ENCODE measurements at regions not wholly inside any gene's neighbourhood (a gene's known extent, or its start where the extent isn't known, plus 50 kb on each side); places are given as distances from the start of the nearest gene placed in this dataset.

DNA sequence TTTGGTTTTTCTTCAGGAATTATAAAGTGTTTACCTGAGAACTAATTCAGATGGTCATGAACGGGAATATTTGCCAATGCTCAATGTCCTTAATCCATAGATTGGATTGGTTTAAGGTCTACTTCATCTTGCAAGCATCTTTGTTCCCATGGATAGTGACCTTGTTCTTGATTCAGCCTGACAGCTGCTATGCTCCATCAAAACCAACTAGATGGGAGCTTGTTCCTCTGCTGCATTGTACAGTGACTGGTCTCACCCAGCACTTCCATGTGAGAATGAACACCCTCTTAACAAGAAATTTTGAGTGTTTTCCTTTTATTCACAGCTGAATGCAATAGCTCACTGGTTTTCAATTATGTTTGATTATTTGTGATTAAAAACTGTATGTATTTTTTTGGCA lies 312.6 kb upstream of the ACTBL2 start:
- DNase-seq (ENCODE audit: low spot score), result no peak

- no peak for DNase-seq (ENCODE audit: low spot score)
Observed at GRCh38 chr5:57791875-57792274, 309.3 kb upstream of the ACTBL2 start.

DNA sequence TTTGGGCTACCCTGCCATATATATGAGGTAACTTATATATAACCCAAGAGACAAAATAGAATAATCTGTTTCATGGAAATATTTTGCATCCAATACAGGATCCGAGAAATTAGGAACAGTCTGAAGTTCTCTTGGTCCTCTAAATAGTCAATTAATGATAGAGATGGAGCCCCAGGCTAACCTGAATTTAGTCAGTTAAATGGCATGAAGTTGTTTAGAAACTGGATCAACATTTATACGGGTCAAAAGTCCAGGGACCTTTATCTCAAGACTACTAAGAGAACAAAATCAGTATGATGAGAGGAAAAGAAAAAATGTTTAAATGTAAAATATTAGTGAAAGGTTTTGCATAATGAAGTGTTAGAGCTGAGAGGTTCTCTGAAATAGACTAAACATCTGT lies 303.3 kb upstream of the ACTBL2 start:
- no peak for DNase-seq (ENCODE audit: low spot score)

DNA sequence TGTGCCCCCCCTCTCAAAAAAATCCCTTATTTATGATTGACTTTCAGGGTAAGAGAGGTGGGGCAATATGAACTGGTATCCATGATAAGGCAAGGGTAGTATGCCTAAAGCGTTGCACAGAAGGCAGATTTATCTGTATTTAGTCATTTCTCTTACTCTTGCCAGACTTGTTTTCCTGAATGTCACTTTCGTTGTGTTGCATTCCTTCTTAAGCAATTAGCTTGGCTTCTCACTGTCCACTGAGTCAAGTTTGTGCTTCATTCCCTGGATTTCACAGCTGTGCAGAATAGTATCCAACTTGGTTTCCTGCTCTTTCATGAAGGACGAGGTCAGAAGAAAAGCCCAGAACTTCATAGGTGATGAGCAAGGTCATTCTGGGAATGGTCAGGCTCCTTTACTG lies 301.5 kb upstream of the ACTBL2 start:
- no peak for DNase-seq (ENCODE audit: low spot score)

GRCh38 chr5:57783693-57784092 lies 301.1 kb upstream of the ACTBL2 start:
- no peak for DNase-seq (ENCODE audit: low spot score)

- DNase-seq (ENCODE audit: low spot score), result no peak
Observed at GRCh38 chr5:57780961-57781325, 298.3 kb upstream of the ACTBL2 start.

GRCh38 chr5:57780306-57780960 lies 297.8 kb upstream of the ACTBL2 start:
- no peak for DNase-seq (ENCODE audit: low spot score)

GRCh38 chr5:57779383-57780223 lies 297.0 kb upstream of the ACTBL2 start:
- peak; percentile 60 for DNase-seq (ENCODE audit: low spot score)

DNA sequence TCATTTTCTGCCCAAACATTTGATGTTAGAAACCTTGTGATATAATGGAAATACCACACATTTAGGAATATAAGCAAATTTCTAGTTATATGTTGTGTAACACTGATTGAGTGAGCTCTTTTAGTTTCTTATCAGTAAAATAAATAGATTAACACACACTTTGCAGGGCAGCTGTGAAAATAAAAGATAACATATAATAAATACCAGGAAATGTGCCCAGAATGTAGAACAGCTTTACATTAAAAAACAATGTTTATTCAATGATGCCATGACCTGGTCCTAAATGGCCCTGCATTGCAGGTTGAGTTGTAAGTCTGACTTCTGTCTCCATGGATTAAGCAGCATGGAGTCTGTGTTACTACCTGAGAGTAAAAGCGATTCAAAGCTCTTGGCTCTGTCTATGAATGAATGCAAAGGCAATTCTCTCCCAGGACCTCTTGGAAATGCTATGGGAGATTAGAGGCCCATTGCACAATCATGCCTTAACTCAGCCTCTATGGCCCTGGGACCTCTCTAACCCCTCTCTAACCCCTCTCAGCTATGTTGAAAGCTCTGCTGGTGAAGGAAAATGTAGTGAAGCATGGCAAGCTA lies 296.0 kb upstream of the ACTBL2 start:
- DNase-seq (ENCODE audit: low spot score), result no peak

DNA sequence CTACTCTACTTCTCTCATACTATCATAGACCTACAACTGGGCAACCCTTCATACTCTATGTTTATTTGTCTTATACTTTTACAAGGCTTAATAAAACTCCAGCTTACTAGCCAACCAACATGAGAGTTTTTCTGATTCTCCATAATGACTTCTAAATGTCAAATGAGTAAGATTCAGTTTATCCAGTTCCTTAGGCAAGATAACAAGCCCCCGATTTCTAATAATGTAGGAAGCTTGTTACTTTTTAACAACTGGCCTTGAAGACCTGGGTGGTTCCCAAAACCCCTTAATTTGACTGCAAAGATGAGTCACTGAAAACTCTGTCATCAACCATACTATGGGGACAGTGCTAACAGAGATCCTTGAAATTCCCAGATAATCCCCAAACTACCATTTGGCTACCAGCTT lies 294.6 kb upstream of the ACTBL2 start:
- no peak for DNase-seq (ENCODE audit: low spot score)

- DNase-seq (ENCODE audit: low spot score), result no peak
Observed at GRCh38 chr5:57776035-57776434, 293.4 kb upstream of the ACTBL2 start.

DNA sequence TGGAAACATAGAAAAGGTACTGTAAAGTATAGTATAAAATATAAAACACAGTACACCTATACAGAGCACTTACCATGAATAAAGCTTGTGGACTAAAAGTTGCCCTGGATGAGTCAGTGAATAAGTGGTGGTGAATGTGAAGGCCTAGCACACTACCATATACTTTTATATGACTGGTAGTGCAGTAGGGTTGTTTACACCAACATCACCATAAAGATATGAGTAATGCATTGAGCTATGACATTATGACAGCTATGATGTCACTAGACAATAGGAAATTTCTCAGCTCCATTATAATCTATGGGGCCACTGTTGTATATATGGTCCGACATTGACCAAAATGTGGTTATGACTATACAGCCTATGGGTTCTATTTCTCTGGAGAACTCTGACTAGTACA lies 291.8 kb upstream of the ACTBL2 start:
- no peak for DNase-seq (ENCODE audit: low spot score)

DNA sequence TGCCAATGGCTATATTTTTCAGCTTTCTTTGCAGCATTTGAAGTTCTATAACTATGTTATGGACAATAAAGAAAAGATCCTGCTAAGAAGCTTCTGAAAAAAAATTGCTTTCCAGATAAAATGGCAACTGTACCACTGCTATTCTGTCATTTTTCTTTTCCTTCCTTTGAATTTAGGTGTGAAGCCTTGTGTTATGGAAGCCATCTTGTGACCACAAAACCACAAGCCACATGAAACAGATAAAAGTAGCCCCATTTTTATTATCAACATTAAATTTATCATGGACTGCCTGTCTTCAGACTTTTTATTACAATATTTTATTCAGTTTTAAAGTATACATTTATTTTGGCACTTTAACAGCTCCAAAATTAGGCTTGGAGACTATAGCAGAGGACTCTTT lies 289.9 kb upstream of the ACTBL2 start:
- DNase-seq (ENCODE audit: low spot score), result no peak

DNA sequence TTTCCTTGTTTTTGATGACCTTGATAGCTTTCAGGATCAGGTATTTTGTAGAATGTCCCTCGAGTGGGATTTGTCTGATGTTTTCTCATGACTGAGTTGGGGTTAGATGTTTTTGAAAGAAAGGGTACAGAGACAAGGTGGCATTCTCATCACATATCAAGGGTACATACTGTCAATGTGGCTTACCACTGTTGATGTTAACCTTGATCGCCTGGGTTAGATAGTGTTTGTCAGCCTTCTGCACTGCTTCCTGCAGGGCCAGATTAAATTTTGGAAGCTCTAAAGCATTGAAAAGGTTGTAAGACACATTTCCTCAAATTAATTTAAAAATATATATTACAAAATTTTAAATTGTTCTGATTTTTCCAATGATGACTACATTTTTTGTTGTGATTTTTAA lies 287.4 kb upstream of the ACTBL2 start:
- DNase-seq (ENCODE audit: low spot score), result no peak

- no peak for DNase-seq (ENCODE audit: low spot score)
Observed at GRCh38 chr5:57768745-57769144, 286.1 kb upstream of the ACTBL2 start.

GRCh38 chr5:57764479-57765089 lies 282.0 kb upstream of the ACTBL2 start:
- no peak for DNase-seq (ENCODE audit: low spot score)

DNA sequence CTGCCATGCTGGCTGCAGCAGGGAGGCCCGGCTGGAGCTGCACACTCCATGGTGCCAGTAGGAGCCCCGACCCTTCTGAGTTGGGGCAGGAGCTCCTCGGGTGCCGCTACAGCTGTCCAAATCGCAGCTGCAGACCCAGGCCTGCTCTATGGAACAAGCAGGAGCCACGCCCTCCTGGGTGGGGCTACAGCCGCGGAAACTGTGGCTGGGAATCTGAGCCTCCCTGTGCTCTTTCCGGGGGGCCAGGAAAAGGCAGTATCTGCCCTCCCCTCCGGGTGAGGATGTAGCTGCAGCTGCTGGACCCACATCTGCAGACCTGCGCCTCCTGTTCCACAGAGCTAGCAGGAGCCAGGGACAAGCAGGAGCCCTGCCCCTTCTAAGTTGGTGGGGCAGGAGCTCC lies 278.9 kb upstream of the ACTBL2 start:
- no peak for DNase-seq (ENCODE audit: low spot score)

DNA sequence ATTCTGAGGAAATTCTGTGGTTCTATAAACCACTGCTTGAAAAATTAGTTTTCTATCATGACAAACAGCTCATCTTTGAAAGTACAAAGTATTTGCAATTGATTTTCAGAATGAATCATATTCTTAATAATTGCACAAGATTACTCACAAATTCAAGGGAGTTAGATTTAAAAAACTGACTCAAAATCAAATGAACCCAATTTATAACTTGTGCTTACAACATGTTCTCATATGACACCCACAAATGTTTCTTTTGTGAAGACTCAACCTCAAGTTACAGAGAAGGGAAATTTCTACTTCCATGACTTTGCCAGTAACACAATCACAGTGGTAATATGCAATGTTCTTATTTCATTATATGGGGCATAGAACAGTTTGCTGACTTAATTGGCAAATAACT lies 272.0 kb upstream of the ACTBL2 start:
- no peak for DNase-seq (ENCODE audit: low spot score)

GRCh38 chr5:57753446-57753845 lies 270.8 kb upstream of the ACTBL2 start:
- no peak for DNase-seq (ENCODE audit: low spot score)

DNA sequence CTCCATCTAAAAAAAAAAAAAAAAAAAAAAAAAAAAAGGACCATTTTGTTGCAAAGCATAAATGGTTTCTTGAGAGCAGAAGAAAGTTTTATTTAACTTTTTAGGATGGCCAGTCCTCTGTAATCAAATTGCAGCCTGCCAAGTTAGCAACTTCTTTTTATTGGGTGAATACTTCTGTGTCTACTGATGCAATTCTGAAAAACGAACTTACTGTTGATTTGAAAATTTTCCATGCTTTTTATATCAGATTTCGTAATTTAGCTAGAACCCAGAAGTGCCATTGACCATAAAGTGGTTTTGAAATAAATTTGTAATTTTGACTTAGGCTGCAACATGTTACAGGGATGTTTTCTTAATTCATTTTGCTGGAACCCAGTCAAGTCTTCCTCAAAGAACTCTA lies 269.1 kb upstream of the ACTBL2 start:
- no peak for DNase-seq (ENCODE audit: low spot score)

- DNase-seq (ENCODE audit: low spot score), result no peak
Observed at GRCh38 chr5:57750891-57751290, 268.3 kb upstream of the ACTBL2 start.

DNA sequence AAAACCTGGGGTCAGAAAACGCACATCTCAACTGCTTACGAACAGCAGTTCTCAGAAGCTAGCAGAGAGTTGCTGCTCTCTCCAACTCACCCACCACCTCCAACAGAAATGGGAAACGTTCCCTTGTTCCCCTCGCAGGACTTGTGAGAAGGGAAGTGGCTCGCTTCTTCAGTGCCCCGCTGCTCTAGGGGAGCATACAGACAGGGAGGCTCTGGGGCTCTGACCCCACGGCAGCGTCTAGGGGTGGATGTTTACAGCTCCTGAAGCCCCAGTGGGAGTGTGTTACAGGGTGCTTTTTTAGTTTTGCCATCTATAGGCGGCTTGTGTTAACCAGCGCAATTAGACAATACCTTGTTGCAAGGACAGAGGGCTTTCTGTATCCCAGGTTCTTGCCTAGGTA lies 267.7 kb upstream of the ACTBL2 start:
- DNase-seq (ENCODE audit: low spot score), result no peak

- no peak for DNase-seq (ENCODE audit: low spot score)
Observed at GRCh38 chr5:57749396-57749795, 266.8 kb upstream of the ACTBL2 start.

Measured in cerebellar cortex (tissue), 1 donor.